Calu3 (cell line): ENCODE measurements at regions not wholly inside any gene's neighbourhood (a gene's known extent, or its start where the extent isn't known, plus 50 kb on each side); places are given as distances from the start of the nearest gene placed in this dataset.

Source experiments
- BruUV-seq: library from RNA; stranded (reverse); fragments of 400-500 nt; replicated peaks from 2 replicates; lab custom pipeline; 2021; lab: Mats Ljungman, UMichigan
- CTCF ChIA-PET: fragments of 300-600 bp; sonication (Branson Sonifier 250); formaldehyde crosslinking; loops from one replicate; lab custom pipeline; 2022; ENCODE audit warnings: antibody characterized with exemption; lab: Charles Lee
- DNase-seq: peaks from one replicate; pipeline ENCODE4 v3.0.0; 2022
- H3K27ac Mint-ChIP-seq: one replicate; pipeline ENCODE4 v1.8.0; 2022; ENCODE audit warnings: mixed read lengths; ENCODE audit not compliant: unreplicated experiment
- H3K27me3 Mint-ChIP-seq: one replicate; pipeline ENCODE4 v1.8.0; 2022; ENCODE audit warnings: mixed read lengths; ENCODE audit not compliant: unreplicated experiment
- H3K36me3 Mint-ChIP-seq: one replicate; pipeline ENCODE4 v1.8.0; 2022; ENCODE audit warnings: mild to moderate bottlenecking, moderate library complexity, mixed read lengths; ENCODE audit not compliant: insufficient read depth, unreplicated experiment
- H3K4me1 Mint-ChIP-seq: one replicate; pipeline ENCODE4 v1.8.0; 2022; ENCODE audit warnings: mild to moderate bottlenecking, low read depth, mixed read lengths; ENCODE audit not compliant: unreplicated experiment
- H3K4me3 Mint-ChIP-seq: one replicate; pipeline ENCODE4 v1.8.0; 2022; ENCODE audit warnings: mild to moderate bottlenecking, low read depth, moderate library complexity, mixed read lengths; ENCODE audit not compliant: unreplicated experiment
- H3K9me3 Mint-ChIP-seq: one replicate; pipeline ENCODE4 v1.8.0; 2022; ENCODE audit warnings: low read depth, mixed read lengths; ENCODE audit not compliant: unreplicated experiment
- intact Hi-C: fragments of 100-400 bp; cut with micrococcal nuclease; formaldehyde crosslinking; loops from one replicate; pipeline ENCODE4 v1.10.0; 2022; ENCODE audit not compliant: unreplicated experiment
- TF ChIP-seq, protein P1 (sequence below): fragments of 200-600 bp; IDR thresholded peaks from one replicate; pipeline ENCODE4 v1.8.0; 2022; ENCODE audit warnings: antibody characterized with exemption; ENCODE audit not compliant: unreplicated experiment

GRCh38 chr7:124667312-124668153, 98.1 kb downstream of the GPR37 start:
- Mint-ChIP-seq H3K9me3 (no peaks in the 10 kb centered on the region), H3K4me3 (no peak overlapping the region), H3K27ac (no peak overlapping the region), H3K27me3 (no peaks in the 10 kb centered on the region), H3K36me3 (no peaks in the 10 kb centered on the region), H3K4me1 (no peaks in the 10 kb centered on the region)
- DNase-seq: no peak
- CTCF ChIA-PET: no interaction called here
- TF ChIP-seq, protein P1, sequence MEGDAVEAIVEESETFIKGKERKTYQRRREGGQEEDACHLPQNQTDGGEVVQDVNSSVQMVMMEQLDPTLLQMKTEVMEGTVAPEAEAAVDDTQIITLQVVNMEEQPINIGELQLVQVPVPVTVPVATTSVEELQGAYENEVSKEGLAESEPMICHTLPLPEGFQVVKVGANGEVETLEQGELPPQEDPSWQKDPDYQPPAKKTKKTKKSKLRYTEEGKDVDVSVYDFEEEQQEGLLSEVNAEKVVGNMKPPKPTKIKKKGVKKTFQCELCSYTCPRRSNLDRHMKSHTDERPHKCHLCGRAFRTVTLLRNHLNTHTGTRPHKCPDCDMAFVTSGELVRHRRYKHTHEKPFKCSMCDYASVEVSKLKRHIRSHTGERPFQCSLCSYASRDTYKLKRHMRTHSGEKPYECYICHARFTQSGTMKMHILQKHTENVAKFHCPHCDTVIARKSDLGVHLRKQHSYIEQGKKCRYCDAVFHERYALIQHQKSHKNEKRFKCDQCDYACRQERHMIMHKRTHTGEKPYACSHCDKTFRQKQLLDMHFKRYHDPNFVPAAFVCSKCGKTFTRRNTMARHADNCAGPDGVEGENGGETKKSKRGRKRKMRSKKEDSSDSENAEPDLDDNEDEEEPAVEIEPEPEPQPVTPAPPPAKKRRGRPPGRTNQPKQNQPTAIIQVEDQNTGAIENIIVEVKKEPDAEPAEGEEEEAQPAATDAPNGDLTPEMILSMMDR: no peak
- BruUV-seq: no TSS peak
- intact Hi-C loops: loop anchor here (10.0 kb wide), 1 partner anchor 503 kb away; no protein-coding TSS in a partner anchor

GRCh38 chr7:124662937-124663336, 102.7 kb downstream of the GPR37 start:
- no TSS peak for BruUV-seq

DNA sequence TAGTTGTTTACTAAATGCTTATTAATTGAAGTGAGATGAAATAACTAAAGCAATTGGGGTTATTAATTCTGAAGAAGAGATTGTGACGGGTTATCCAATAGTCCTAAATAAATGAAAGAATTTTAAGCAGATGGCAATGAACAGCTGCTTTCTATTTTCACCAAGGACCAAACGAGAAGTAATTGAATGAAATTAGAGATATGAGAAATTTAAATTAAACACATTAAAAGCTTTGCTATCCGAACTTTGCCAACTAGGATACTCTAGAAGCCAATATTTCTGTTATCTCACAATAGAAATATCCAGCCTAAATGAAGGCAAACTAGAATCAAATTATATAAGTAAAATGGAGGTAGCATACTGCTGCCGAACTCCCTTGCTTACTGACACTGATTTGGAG, 103.2 kb downstream of the GPR37 start:
- H3K36me3 Mint-ChIP-seq: no peaks in the 10 kb centered on the region
- no peak overlapping the region for H3K4me3 Mint-ChIP-seq
- no peaks in the 10 kb centered on the region for H3K9me3 Mint-ChIP-seq
- no peaks in the 10 kb centered on the region for H3K4me1 Mint-ChIP-seq
- BruUV-seq: no TSS peak
- no peak for DNase-seq
- H3K27ac Mint-ChIP-seq: no peak overlapping the region
- CTCF ChIA-PET: interaction anchor here (0.7 kb wide), 1 partner anchor 103 kb away, joined by 3 read pairs; the partner anchor contains the start of gene GPR37
- no peaks in the 10 kb centered on the region for H3K27me3 Mint-ChIP-seq
- TF ChIP-seq, protein P1: no peak
- intact Hi-C loops: loop anchor here (5.0 to 10.0 kb wide), 2 partner anchors 105 to 498 kb away; partner anchors contain the start of gene GPR37

More at GRCh38 chr7:124662937-124663336, 102.7 kb downstream of the GPR37 start:
- CTCF ChIA-PET: interaction anchor here (0.7 kb wide), 1 partner anchor 103 kb away, joined by 3 read pairs; the partner anchor contains the start of gene GPR37
- intact Hi-C loops: loop anchor here (5.0 to 10.0 kb wide), 2 partner anchors 104 to 498 kb away; partner anchors contain the start of gene GPR37
- Mint-ChIP-seq H3K36me3 (no peaks in the 10 kb centered on the region), H3K4me1 (no peaks in the 10 kb centered on the region), H3K27me3 (no peaks in the 10 kb centered on the region), H3K9me3 (no peaks in the 10 kb centered on the region), H3K27ac (no peak overlapping the region), H3K4me3 (no peak overlapping the region)
- no peak for DNase-seq
- TF ChIP-seq, protein P1: no peak

- intact Hi-C loops: no loop called here
- CTCF ChIA-PET: interaction anchor here (0.7 kb wide), 1 partner anchor 1148 kb away, joined by 4 read pairs; no protein-coding TSS in a partner anchor
- H3K4me3 Mint-ChIP-seq: no peak overlapping the region
- no TSS peak for BruUV-seq
- no peaks in the 10 kb centered on the region for H3K27me3 Mint-ChIP-seq
- H3K36me3 Mint-ChIP-seq: no peaks in the 10 kb centered on the region
- H3K27ac Mint-ChIP-seq: no peak overlapping the region
- TF ChIP-seq, protein P1: no peak
- no peaks in the 10 kb centered on the region for H3K9me3 Mint-ChIP-seq
- H3K4me1 Mint-ChIP-seq: no peaks in the 10 kb centered on the region
- no peak for DNase-seq
These were observed 109.6 kb downstream of the GPR37 start for GRCh38 chr7:124655990-124656389.
